Mesendoderm (in vitro differentiated cells): ENCODE measurements at regions not wholly inside any gene's neighbourhood (a gene's known extent, or its start where the extent isn't known, plus 50 kb on each side); places are given as distances from the start of the nearest gene placed in this dataset. TPM values are rescaled to one million over a fixed set of nuclear protein-coding genes. Genes with fewer than 3 reads are reported as not detected.
A peak's percentile ranks its signal among the peaks of the same experiment; 100 is the strongest.

ENCODE experiments used
- DNase-seq: peaks from one replicate; pipeline ENCODE4 v3.0.0; 2013
- H2AK5ac ChIP-seq: 2 replicates; pipeline ENCODE4 v1.6.1; 2013; ENCODE audit warnings: low read length, inconsistent platforms
- H2BK120ac ChIP-seq: 2 replicates; pipeline ENCODE4 v1.6.1; 2013; ENCODE audit warnings: low read depth, mild to moderate bottlenecking, low read length, moderate library complexity, mixed read lengths
- H2BK15ac ChIP-seq: replicated peaks from 2 replicates; pipeline ENCODE4 v1.6.1; 2013; ENCODE audit warnings: low read depth, mild to moderate bottlenecking, moderate library complexity
- H2BK5ac ChIP-seq: 2 replicates; pipeline ENCODE4 v1.6.1; 2013; ENCODE audit warnings: low read length, inconsistent platforms
- H3K18ac ChIP-seq: 2 replicates; pipeline ENCODE4 v1.6.1; 2013; ENCODE audit warnings: mild to moderate bottlenecking, low read length, mixed read lengths
- H3K23ac ChIP-seq: one replicate; pipeline ENCODE4 v1.6.1; 2013; ENCODE audit warnings: low read length
- H3K27ac ChIP-seq: 2 replicates; pipeline ENCODE4 v1.5.1; 2013; ENCODE audit warnings: low read depth, mild to moderate bottlenecking, inconsistent platforms, low read length, moderate library complexity
- H3K27me3 ChIP-seq: 2 replicates; pipeline ENCODE4 v1.6.1; 2013; ENCODE audit warnings: low read length, control low read depth, mild to moderate bottlenecking, inconsistent platforms; ENCODE audit not compliant: insufficient read depth, poor library complexity
- H3K36me3 ChIP-seq: 2 replicates; pipeline ENCODE4 v1.6.1; 2013; ENCODE audit warnings: low read length, inconsistent platforms; ENCODE audit not compliant: control insufficient read depth, insufficient read depth
- H3K4ac ChIP-seq: one replicate; pipeline ENCODE4 v1.6.1; 2013; ENCODE audit warnings: low read depth, mild to moderate bottlenecking, low read length, moderate library complexity
- H3K4me1 ChIP-seq: 2 replicates; pipeline ENCODE4 v1.6.1; 2013; ENCODE audit warnings: low read depth, low read length, inconsistent platforms; ENCODE audit not compliant: control insufficient read depth
- H3K4me2 ChIP-seq: 2 replicates; pipeline ENCODE4 v1.6.1; 2013; ENCODE audit warnings: low read length
- H3K4me3 ChIP-seq: 2 replicates; pipeline ENCODE4 v1.5.1; 2013; ENCODE audit warnings: mild to moderate bottlenecking, low read length
- H3K56ac ChIP-seq: one replicate; pipeline ENCODE4 v1.6.1; 2013; ENCODE audit warnings: low read length
- H3K79me1 ChIP-seq: 2 replicates; pipeline ENCODE4 v1.6.1; 2013; ENCODE audit warnings: low read length, inconsistent platforms
- H3K79me2 ChIP-seq: 2 replicates; pipeline ENCODE4 v1.6.1; 2013; ENCODE audit warnings: mild to moderate bottlenecking, low read length; ENCODE audit not compliant: control insufficient read depth, insufficient read depth
- H3K9ac ChIP-seq: 2 replicates; pipeline ENCODE4 v1.6.1; 2013; ENCODE audit warnings: low read length, inconsistent platforms
- H4K5ac ChIP-seq: one replicate; pipeline ENCODE4 v1.6.1; 2013; ENCODE audit warnings: low read length
- H4K8ac ChIP-seq: one replicate; pipeline ENCODE4 v1.6.1; 2013; ENCODE audit warnings: low read depth, mild to moderate bottlenecking, control low read depth, low read length, moderate library complexity
- WGBS: extraction: QIAGEN DNeasy Blood & Tissue Kit; methylation state at CpG from one replicate; pipeline ENCODE4 v1.1.7; 2013; ENCODE audit warnings: low lambda C conversion rate, missing lambda C conversion rate; ENCODE audit not compliant: insufficient coverage; ENCODE audit errors: extremely low coverage; 5-methylcytosine and 5-hydroxymethylcytosine counted together
- small RNA-seq: library from polyadenylated mRNA; stranded (forward); fragments of <200 nt; extraction: miRNeasy Mini kit (QIAGEN cat#:217004); gene quantifications from one replicate; pipeline ENCODE3, GENCODE V24; 2013; ENCODE audit not compliant: insufficient read depth

- WGBS: no CpG with 5 or more reads among the region's 3 CpGs
- no peak overlapping the region for H3K4ac ChIP-seq
- no peak overlapping the region for H4K8ac ChIP-seq
- H3K9ac ChIP-seq: no peak overlapping the region
- no peaks in the 10 kb centered on the region for H3K36me3 ChIP-seq
- no peak overlapping the region for H3K23ac ChIP-seq
- no peak overlapping the region for H2BK120ac ChIP-seq
- no peak overlapping the region for H2AK5ac ChIP-seq
- H3K4me1 ChIP-seq: peaks cover 2% of the 10 kb centered on the region
- H3K4me3 ChIP-seq: no peak overlapping the region
- no peaks in the 10 kb centered on the region for H3K79me2 ChIP-seq
- H3K4me2 ChIP-seq: no peak overlapping the region
- H2BK15ac ChIP-seq: no peak overlapping the region
- H4K5ac ChIP-seq: no peak overlapping the region
- no peak overlapping the region for H3K56ac ChIP-seq
- no peaks in the 10 kb centered on the region for H3K27me3 ChIP-seq
- peaks cover 2% of the 10 kb centered on the region for H3K79me1 ChIP-seq
- H3K27ac ChIP-seq: no peak overlapping the region
- no peak overlapping the region for H3K18ac ChIP-seq
- no peak overlapping the region for H2BK5ac ChIP-seq
- no peak for DNase-seq
These were observed 119.5 kb downstream of the TM9SF2 start for GRCh38 chr13:99620806-99621205.

GRCh38 chr13:99619207-99619606, 117.9 kb downstream of the TM9SF2 start:
- Histone ChIP-seq H2BK5ac (no peak overlapping the region), H4K8ac (no peak overlapping the region)

GRCh38 chr13:99617474-99618255, 116.4 kb downstream of the TM9SF2 start:
- Histone ChIP-seq H2BK15ac (no peak overlapping the region), H3K27me3 (no peaks in the 10 kb centered on the region), H3K23ac (no peak overlapping the region), H3K4me1 (no peaks in the 10 kb centered on the region), H3K36me3 (no peaks in the 10 kb centered on the region), H2BK120ac (no peak overlapping the region), H2BK5ac (no peak overlapping the region), H4K5ac (no peak overlapping the region), H3K18ac (no peak overlapping the region), H3K4ac (no peak overlapping the region), H3K79me1 (no peaks in the 10 kb centered on the region), H2AK5ac (no peak overlapping the region), H3K79me2 (no peaks in the 10 kb centered on the region), H3K4me3 (no peak overlapping the region), H3K4me2 (no peak overlapping the region), H4K8ac (no peak overlapping the region), H3K9ac (no peak overlapping the region), H3K56ac (peak overlapping the region; percentile 12), H3K27ac (no peak overlapping the region)
- peak; percentile 68 for DNase-seq
- WGBS: no CpG with 5 or more reads among the region's 11 CpGs

More at GRCh38 chr13:99619207-99619606, 117.9 kb downstream of the TM9SF2 start:
- Histone ChIP-seq H3K36me3 (no peaks in the 10 kb centered on the region), H3K79me1 (peaks cover 2% of the 10 kb centered on the region), H3K9ac (no peak overlapping the region), H3K27ac (no peak overlapping the region), H3K4me1 (no peaks in the 10 kb centered on the region), H3K79me2 (no peaks in the 10 kb centered on the region), H3K56ac (no peak overlapping the region), H2BK120ac (no peak overlapping the region), H3K23ac (no peak overlapping the region), H3K4me3 (no peak overlapping the region), H4K5ac (no peak overlapping the region), H3K4me2 (no peak overlapping the region), H3K27me3 (no peaks in the 10 kb centered on the region), H2AK5ac (no peak overlapping the region), H2BK15ac (no peak overlapping the region), H3K4ac (no peak overlapping the region), H3K18ac (no peak overlapping the region)
- DNase-seq: no peak
- no CpG with 5 or more reads among the region's 2 CpGs for WGBS

GRCh38 chr13:99614465-99614885, 113.2 kb downstream of the TM9SF2 start:
- Histone ChIP-seq H3K9ac (no peak overlapping the region), H2BK5ac (no peak overlapping the region), H3K56ac (no peak overlapping the region), H3K4me1 (no peaks in the 10 kb centered on the region), H3K4me2 (no peak overlapping the region), H3K79me2 (no peaks in the 10 kb centered on the region), H2BK15ac (no peak overlapping the region), H3K4me3 (no peak overlapping the region), H4K5ac (no peak overlapping the region), H3K36me3 (no peaks in the 10 kb centered on the region), H3K18ac (no peak overlapping the region), H3K27ac (no peak overlapping the region), H2BK120ac (no peak overlapping the region), H3K4ac (no peak overlapping the region), H3K27me3 (no peaks in the 10 kb centered on the region), H3K23ac (no peak overlapping the region), H2AK5ac (no peak overlapping the region), H3K79me1 (no peaks in the 10 kb centered on the region), H4K8ac (no peak overlapping the region)
- no CpG with 5 or more reads among the region's 9 CpGs for WGBS
- DNase-seq: peak; percentile 77

Small RNA genes lying in the stretch of these regions (small RNA-seq; reads per million reads assigned to genes)
- gene MIR4306 (not detected), gene RF00402 (not detected)
